ENCODE measurements at regions not wholly inside any gene's neighbourhood (a gene's known extent, or its start where the extent isn't known, plus 50 kb on each side); places are given as distances from the start of the nearest gene placed in this dataset.

- no peaks in the 10 kb centered on the region for H3K4me1 ChIP-seq (ENCODE audit: control insufficient read depth in 1 of 2, insufficient read depth in 2 of 2, low read depth in 1 of 2, low read length in 1 of 2)
- no peaks in the 10 kb centered on the region for H3K79me2 ChIP-seq (ENCODE audit: insufficient read depth)
- H2AFZ ChIP-seq (ENCODE audit: low read depth) = no peak overlapping the region
- H3K27ac ChIP-seq (ENCODE audit: low read depth in 2 of 2, low read length in 1 of 2) = no peak overlapping the region
- no peak overlapping the region for H3K4me2 ChIP-seq
- H3F3A ChIP-seq (replicated peaks; ENCODE audit: insufficient read depth) = no peaks in the 10 kb centered on the region
- H3K9me3 ChIP-seq = no peaks in the 10 kb centered on the region
- CTCF ChIA-PET = no interaction called here
- no peak for TF ChIP-seq FOXM1 (IDR thresholded peaks at IDR 0.05; ENCODE audit: low read depth)
- no peak for TF ChIP-seq SMC3 (IDR thresholded peaks at IDR 0.05; ENCODE audit: low read depth, low read length)
- no peak for TF ChIP-seq NRF1 (IDR thresholded peaks at IDR 0.05; ENCODE audit: low read depth, low read length)
- TF ChIP-seq, protein P1, sequence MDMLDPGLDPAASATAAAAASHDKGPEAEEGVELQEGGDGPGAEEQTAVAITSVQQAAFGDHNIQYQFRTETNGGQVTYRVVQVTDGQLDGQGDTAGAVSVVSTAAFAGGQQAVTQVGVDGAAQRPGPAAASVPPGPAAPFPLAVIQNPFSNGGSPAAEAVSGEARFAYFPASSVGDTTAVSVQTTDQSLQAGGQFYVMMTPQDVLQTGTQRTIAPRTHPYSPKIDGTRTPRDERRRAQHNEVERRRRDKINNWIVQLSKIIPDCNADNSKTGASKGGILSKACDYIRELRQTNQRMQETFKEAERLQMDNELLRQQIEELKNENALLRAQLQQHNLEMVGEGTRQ (IDR thresholded peaks at IDR 0.05; ENCODE audit: borderline replicate concordance, low read depth, low read length) = no peak
- no peak for TF ChIP-seq RCOR1 (IDR thresholded peaks at IDR 0.05; ENCODE audit: low read length)
- TF ChIP-seq ELF1 (IDR thresholded peaks at IDR 0.05) = no peak
- TF ChIP-seq FOSL2 (IDR thresholded peaks at IDR 0.05; ENCODE audit: borderline replicate concordance, low read depth) = no peak
- TF ChIP-seq EP300 (IDR thresholded peaks at IDR 0.05; ENCODE audit: borderline replicate concordance in 1 of 2, low read depth in 1 of 2, low read length in 1 of 2) = no peak
- TF ChIP-seq MEF2A (IDR thresholded peaks at IDR 0.05; ENCODE audit: borderline replicate concordance, low read depth) = no peak
- TF ChIP-seq, protein P2, sequence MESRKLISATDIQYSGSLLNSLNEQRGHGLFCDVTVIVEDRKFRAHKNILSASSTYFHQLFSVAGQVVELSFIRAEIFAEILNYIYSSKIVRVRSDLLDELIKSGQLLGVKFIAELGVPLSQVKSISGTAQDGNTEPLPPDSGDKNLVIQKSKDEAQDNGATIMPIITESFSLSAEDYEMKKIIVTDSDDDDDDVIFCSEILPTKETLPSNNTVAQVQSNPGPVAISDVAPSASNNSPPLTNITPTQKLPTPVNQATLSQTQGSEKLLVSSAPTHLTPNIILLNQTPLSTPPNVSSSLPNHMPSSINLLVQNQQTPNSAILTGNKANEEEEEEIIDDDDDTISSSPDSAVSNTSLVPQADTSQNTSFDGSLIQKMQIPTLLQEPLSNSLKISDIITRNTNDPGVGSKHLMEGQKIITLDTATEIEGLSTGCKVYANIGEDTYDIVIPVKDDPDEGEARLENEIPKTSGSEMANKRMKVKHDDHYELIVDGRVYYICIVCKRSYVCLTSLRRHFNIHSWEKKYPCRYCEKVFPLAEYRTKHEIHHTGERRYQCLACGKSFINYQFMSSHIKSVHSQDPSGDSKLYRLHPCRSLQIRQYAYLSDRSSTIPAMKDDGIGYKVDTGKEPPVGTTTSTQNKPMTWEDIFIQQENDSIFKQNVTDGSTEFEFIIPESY (IDR thresholded peaks at IDR 0.05; ENCODE audit: borderline replicate concordance, low read depth) = no peak
- TF ChIP-seq RAD21 (IDR thresholded peaks at IDR 0.05; ENCODE audit: low read length) = no peak
- no peak for TF ChIP-seq RFX5 (IDR thresholded peaks at IDR 0.05; ENCODE audit: low read length)
- no peak for TF ChIP-seq GABPA (IDR thresholded peaks at IDR 0.05; ENCODE audit: low read depth)
- TF ChIP-seq, protein P3, sequence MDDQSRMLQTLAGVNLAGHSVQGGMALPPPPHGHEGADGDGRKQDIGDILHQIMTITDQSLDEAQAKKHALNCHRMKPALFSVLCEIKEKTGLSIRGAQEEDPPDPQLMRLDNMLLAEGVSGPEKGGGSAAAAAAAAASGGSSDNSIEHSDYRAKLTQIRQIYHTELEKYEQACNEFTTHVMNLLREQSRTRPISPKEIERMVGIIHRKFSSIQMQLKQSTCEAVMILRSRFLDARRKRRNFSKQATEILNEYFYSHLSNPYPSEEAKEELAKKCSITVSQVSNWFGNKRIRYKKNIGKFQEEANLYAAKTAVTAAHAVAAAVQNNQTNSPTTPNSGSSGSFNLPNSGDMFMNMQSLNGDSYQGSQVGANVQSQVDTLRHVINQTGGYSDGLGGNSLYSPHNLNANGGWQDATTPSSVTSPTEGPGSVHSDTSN (IDR thresholded peaks at IDR 0.05) = no peak
- no peak for TF ChIP-seq GATA2 (CRISPR knock-in tag; IDR thresholded peaks at IDR 0.05)
- no peak for TF ChIP-seq MAX (IDR thresholded peaks at IDR 0.05; ENCODE audit: low read depth)
- no peak for TF ChIP-seq YY1 (IDR thresholded peaks at IDR 0.05; ENCODE audit: low read depth)
- no peak for TF ChIP-seq CTCF (IDR thresholded peaks at IDR 0.05)
- no peak for TF ChIP-seq CHD2 (IDR thresholded peaks at IDR 0.05; ENCODE audit: low read length, partially characterized antibody)
- no peak for TF ChIP-seq RXRA (IDR thresholded peaks at IDR 0.05; ENCODE audit: borderline replicate concordance, low read depth)
- H3K27me3 ChIP-seq (ENCODE audit: insufficient read depth) = no peaks in the 10 kb centered on the region
- no peak overlapping the region for H3K4me3 ChIP-seq (ENCODE audit: low read depth in 2 of 2, low read length in 1 of 2)
- POLR2A ChIA-PET = no interaction called here
- DNase-seq = no peak
- 57% methylated on average over 5 of the region's 5 CpGs for WGBS (ENCODE audit: low lambda C conversion rate)
- H4K20me1 ChIP-seq (ENCODE audit: insufficient read depth) = no peaks in the 10 kb centered on the region
- H3K36me3 ChIP-seq (replicated peaks in 1 of 2; ENCODE audit: control insufficient read depth in 1 of 2, insufficient read depth in 2 of 2, low read length in 1 of 2) = no peaks in the 10 kb centered on the region
- H3K9ac ChIP-seq = no peak overlapping the region
- H3K9me2 ChIP-seq = no peaks in the 10 kb centered on the region
These were observed 204.5 kb upstream of the IGFBP7 start for GRCh38 chr4:57314636-57315035.

All from SK-N-SH (cell line).